ENCODE measurements at regions not wholly inside any gene's neighbourhood (a gene's known extent, or its start where the extent isn't known, plus 50 kb on each side); places are given as distances from the start of the nearest gene placed in this dataset.

GRCh38 chrX:6812087-6812486 is 277.2 kb upstream of the VCX3A start:
- TF ChIP-seq, protein P1, sequence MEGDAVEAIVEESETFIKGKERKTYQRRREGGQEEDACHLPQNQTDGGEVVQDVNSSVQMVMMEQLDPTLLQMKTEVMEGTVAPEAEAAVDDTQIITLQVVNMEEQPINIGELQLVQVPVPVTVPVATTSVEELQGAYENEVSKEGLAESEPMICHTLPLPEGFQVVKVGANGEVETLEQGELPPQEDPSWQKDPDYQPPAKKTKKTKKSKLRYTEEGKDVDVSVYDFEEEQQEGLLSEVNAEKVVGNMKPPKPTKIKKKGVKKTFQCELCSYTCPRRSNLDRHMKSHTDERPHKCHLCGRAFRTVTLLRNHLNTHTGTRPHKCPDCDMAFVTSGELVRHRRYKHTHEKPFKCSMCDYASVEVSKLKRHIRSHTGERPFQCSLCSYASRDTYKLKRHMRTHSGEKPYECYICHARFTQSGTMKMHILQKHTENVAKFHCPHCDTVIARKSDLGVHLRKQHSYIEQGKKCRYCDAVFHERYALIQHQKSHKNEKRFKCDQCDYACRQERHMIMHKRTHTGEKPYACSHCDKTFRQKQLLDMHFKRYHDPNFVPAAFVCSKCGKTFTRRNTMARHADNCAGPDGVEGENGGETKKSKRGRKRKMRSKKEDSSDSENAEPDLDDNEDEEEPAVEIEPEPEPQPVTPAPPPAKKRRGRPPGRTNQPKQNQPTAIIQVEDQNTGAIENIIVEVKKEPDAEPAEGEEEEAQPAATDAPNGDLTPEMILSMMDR (conservative IDR thresholded peaks at IDR 0.05) = no peak
- TF ChIP-seq EZH2 (IDR thresholded peaks at IDR 0.05; ENCODE audit: low read depth) = no peak
